WTC11 (cell line): ENCODE measurements at regions not wholly inside any gene's neighbourhood (a gene's known extent, or its start where the extent isn't known, plus 50 kb on each side); places are given as distances from the start of the nearest gene placed in this dataset.
A peak's percentile ranks its signal among the peaks of the same experiment; 100 is the strongest.

Experiments
- ATAC-seq: fragments of 200-7000 bp; cut with Tn5 transposase; 2 replicates; pipeline ENCODE4 v1.10.0; 2021; ENCODE audit warnings: mild to moderate bottlenecking, moderate library complexity
- CTCF ChIA-PET: fragments of 300-600 bp; sonication (Branson Sonifier 250); formaldehyde crosslinking; loops from one replicate; lab custom pipeline; 2021; ENCODE audit warnings: antibody characterized with exemption; lab: Charles Lee
- POLR2A ChIA-PET: fragments of 350-600 bp; sonication (Branson Sonifier 250); formaldehyde crosslinking; loops from one replicate; lab custom pipeline; 2021; ENCODE audit warnings: antibody characterized with exemption; lab: Charles Lee
- DNase-seq: peaks from one replicate; pipeline ENCODE4 v3.0.0; 2021; ENCODE audit warnings: low spot score
- H3K27ac Mint-ChIP-seq: 2 replicates; pipeline ENCODE4 v1.8.0; 2021; ENCODE audit warnings: mixed read lengths
- H3K27me3 Mint-ChIP-seq: 2 replicates; pipeline ENCODE4 v1.8.0; 2021; ENCODE audit warnings: low read depth, mild to moderate bottlenecking, moderate library complexity, mixed read lengths
- H3K36me3 Mint-ChIP-seq: 2 replicates; pipeline ENCODE4 v1.8.0; 2021; ENCODE audit warnings: mixed read lengths
- H3K4me1 Mint-ChIP-seq: 2 replicates; pipeline ENCODE4 v1.8.0; 2022; ENCODE audit warnings: mixed read lengths
- H3K4me3 Mint-ChIP-seq: 2 replicates; pipeline ENCODE4 v1.8.0; 2021; ENCODE audit warnings: mild to moderate bottlenecking, moderate library complexity, mixed read lengths
- H3K9me3 Mint-ChIP-seq: 2 replicates; pipeline ENCODE4 v1.8.0; 2021; ENCODE audit warnings: mixed read lengths
- AFF4 ChIP-seq: sonication (generic); formaldehyde crosslinking; IDR thresholded peaks from 2 replicates; pipeline ENCODE4 v1.8.1; 2023; ENCODE audit warnings: mild to moderate bottlenecking, missing genetic modification reagents, borderline replicate concordance
- ATF1 ChIP-seq: sonication (generic); formaldehyde crosslinking; IDR thresholded peaks from 2 replicates; pipeline ENCODE4 v1.8.1; 2023; ENCODE audit warnings: mild to moderate bottlenecking, moderate library complexity, missing genetic modification reagents
- CTCF ChIP-seq: fragments of 200-600 bp; IDR thresholded peaks from 2 replicates; pipeline ENCODE4 v1.8.0; 2022; ENCODE audit warnings: antibody characterized with exemption
- EMX1 ChIP-seq: fragments of 250-450 bp; sonication (Bioruptor Pico); IDR thresholded peaks from 2 replicates; pipeline ENCODE4 v1.8.0; 2021; ENCODE audit warnings: mild to moderate bottlenecking
- KAT7 ChIP-seq: sonication (generic); formaldehyde crosslinking; IDR thresholded peaks from 2 replicates; pipeline ENCODE4 v1.8.1; 2023; ENCODE audit warnings: missing genetic modification reagents, mild to moderate bottlenecking, borderline replicate concordance
- NFYB ChIP-seq: sonication (generic); formaldehyde crosslinking; conservative IDR thresholded peaks from 2 replicates; pipeline ENCODE4 v1.8.0; 2022; ENCODE audit warnings: low read depth, missing genetic modification reagents
- RELA ChIP-seq: sonication (generic); formaldehyde crosslinking; IDR thresholded peaks from 2 replicates; pipeline ENCODE4 v1.8.1; 2022; ENCODE audit warnings: missing genetic modification reagents, mild to moderate bottlenecking, borderline replicate concordance
- ZNF281 ChIP-seq: sonication (generic); formaldehyde crosslinking; IDR thresholded peaks from 2 replicates; pipeline ENCODE4 v1.8.0; 2023; ENCODE audit warnings: mild to moderate bottlenecking, missing genetic modification reagents
- ZSCAN18 ChIP-seq: fragments of 250-450 bp; sonication (Bioruptor Pico); IDR thresholded peaks from 2 replicates; pipeline ENCODE4 v2.1.2; 2022; ENCODE audit warnings: mild to moderate bottlenecking, moderate library complexity
- TF ChIP-seq, protein P1 (sequence below): sonication (generic); formaldehyde crosslinking; IDR thresholded peaks from 2 replicates; pipeline ENCODE4 v1.8.0; 2023; ENCODE audit warnings: missing genetic modification reagents, mild to moderate bottlenecking, borderline replicate concordance

DNA sequence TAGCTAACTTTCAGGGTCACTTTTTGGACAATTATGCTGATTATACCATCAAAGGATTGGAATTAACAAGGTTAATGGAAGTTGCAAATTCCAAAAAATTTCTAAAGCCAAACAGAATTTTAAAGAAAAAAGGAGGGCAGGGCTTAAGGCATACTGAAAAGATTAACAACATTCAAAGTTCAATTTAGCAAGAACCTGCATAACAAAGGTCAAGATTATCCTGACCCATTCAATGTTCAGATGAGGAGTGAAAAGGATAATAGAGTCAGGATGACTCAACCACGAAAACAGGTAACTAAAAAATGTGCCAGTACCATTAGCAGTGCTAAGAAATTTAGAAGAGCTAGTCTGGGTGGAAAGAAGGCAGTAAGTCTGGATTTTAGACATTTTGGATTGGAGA lies 139.8 kb upstream of the HNMT start:
- ATAC-seq (peak; percentile 35; the same call in 1 of the 2 replicates), DNase-seq (no peak)
- peaks cover 5% of the 10 kb centered on the region; the same call in 1 of the 2 replicates for H3K27me3 Mint-ChIP-seq
- no peak overlapping the region for H3K4me3 Mint-ChIP-seq
- H3K9me3 Mint-ChIP-seq: peaks cover 14% of the 10 kb centered on the region
- peaks cover 39% of the 10 kb centered on the region for H3K4me1 Mint-ChIP-seq
- peaks cover 3% of the 10 kb centered on the region; the same call in 1 of the 2 replicates for H3K36me3 Mint-ChIP-seq
- ChIA-PET POLR2A (no interaction called here), CTCF (interaction anchor here (1.0 kb wide), 1 partner anchor 14 kb away, joined by 4 read pairs; no protein-coding TSS in a partner anchor)
- no peak overlapping the region for H3K27ac Mint-ChIP-seq
- no peak for TF ChIP-seq CTCF
- TF ChIP-seq, all 79 proteins: peak for 0

DNA sequence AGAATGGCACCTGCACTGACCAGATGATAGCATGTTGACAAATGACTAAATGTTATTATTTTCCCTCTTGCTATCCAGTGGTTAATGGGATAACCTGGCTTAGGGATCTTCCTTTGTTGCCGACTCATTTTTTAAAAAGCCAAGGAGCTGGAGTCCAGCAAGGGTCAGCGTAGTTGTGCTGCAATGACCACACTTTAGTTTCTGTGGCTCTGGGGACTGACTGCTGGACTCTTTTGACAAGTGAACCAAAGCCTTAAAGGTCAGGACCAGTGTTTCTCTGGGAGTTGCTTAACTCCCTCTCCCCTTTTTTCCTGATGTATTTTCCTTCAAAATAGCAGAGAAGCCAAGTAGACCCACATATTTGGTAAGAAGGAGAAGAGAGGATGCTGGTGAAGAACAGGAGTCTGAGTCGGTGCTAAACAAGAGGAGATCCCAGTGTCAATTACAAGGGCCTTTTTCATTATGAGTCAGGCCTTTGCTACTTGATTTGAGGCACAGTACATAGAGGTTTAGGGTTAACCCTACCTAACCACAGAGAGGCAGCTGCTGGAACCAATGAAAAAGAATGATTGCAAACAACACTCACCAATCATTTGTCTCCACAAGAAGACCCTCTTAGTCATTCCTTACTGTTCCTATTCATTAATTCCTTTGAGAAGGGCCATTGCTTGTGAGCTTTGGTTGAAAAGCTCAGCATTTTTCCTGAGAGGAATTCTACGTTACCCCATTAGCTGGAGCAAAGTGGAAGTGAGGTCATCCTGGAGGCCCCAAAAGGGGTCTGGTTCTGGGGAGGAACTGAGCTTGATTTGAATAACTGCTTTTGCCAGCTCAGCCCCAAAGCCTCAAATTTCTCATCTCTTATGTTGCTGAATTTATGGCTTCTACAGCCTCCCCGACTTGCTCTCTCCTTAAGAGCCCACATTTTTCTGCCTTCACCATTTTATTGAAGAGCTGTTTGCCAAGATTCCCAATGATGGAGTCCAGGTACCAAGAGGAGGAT lies 137.6 kb upstream of the HNMT start:
- ATAC-seq (no peak), DNase-seq (no peak)
- TF ChIP-seq NFYB (CRISPR knock-in tag) (no peak), ATF1 (CRISPR knock-in tag) (no peak), EMX1 (CRISPR knock-in tag) (no peak), ZSCAN18 (no peak), KAT7 (CRISPR knock-in tag) (no peak)
- TF ChIP-seq, protein P1, sequence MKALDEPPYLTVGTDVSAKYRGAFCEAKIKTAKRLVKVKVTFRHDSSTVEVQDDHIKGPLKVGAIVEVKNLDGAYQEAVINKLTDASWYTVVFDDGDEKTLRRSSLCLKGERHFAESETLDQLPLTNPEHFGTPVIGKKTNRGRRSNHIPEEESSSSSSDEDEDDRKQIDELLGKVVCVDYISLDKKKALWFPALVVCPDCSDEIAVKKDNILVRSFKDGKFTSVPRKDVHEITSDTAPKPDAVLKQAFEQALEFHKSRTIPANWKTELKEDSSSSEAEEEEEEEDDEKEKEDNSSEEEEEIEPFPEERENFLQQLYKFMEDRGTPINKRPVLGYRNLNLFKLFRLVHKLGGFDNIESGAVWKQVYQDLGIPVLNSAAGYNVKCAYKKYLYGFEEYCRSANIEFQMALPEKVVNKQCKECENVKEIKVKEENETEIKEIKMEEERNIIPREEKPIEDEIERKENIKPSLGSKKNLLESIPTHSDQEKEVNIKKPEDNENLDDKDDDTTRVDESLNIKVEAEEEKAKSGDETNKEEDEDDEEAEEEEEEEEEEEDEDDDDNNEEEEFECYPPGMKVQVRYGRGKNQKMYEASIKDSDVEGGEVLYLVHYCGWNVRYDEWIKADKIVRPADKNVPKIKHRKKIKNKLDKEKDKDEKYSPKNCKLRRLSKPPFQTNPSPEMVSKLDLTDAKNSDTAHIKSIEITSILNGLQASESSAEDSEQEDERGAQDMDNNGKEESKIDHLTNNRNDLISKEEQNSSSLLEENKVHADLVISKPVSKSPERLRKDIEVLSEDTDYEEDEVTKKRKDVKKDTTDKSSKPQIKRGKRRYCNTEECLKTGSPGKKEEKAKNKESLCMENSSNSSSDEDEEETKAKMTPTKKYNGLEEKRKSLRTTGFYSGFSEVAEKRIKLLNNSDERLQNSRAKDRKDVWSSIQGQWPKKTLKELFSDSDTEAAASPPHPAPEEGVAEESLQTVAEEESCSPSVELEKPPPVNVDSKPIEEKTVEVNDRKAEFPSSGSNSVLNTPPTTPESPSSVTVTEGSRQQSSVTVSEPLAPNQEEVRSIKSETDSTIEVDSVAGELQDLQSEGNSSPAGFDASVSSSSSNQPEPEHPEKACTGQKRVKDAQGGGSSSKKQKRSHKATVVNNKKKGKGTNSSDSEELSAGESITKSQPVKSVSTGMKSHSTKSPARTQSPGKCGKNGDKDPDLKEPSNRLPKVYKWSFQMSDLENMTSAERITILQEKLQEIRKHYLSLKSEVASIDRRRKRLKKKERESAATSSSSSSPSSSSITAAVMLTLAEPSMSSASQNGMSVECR (CRISPR knock-in tag): no peak
- Mint-ChIP-seq H3K27me3 (peaks cover 5% of the 10 kb centered on the region; the same call in 1 of the 2 replicates), H3K27ac (no peak overlapping the region), H3K4me3 (no peak overlapping the region), H3K9me3 (peaks cover 10% of the 10 kb centered on the region), H3K36me3 (peaks cover 3% of the 10 kb centered on the region; the same call in 1 of the 2 replicates), H3K4me1 (peaks cover 46% of the 10 kb centered on the region)
- CTCF ChIA-PET: no interaction called here
- POLR2A ChIA-PET: no interaction called here

DNA sequence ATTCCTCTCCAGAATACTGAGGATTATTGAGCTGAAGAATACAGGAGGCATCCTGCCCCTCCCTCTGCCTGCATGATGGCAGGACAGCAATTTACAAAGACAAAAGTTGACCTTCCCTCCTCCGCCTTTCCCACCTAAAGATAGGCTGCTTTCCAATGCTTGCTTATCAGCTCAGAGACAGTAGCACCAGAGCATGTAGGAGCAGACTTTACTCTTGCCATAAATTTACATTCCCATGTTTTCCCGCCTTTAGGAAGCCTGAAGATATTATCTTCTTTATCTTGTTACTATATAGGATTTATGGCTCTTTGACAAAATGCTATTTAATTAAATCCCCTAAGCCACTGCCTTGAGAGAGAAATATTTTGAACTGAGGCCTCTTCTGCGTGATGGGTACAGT lies 135.6 kb upstream of the HNMT start:
- H3K27ac Mint-ChIP-seq: peak overlapping the region; percentile 52; the same call in 1 of the 2 replicates
- ATAC-seq (peak; percentile 58), DNase-seq (no peak)
- H3K9me3 Mint-ChIP-seq: peaks cover 10% of the 10 kb centered on the region
- no peak overlapping the region for H3K4me3 Mint-ChIP-seq
- CTCF ChIA-PET: interaction anchor here (1.1 kb wide), 1 partner anchor 9 kb away, joined by 5 read pairs; no protein-coding TSS in a partner anchor
- peaks cover 52% of the 10 kb centered on the region for H3K4me1 Mint-ChIP-seq
- POLR2A ChIA-PET: interaction anchor here (0.6 kb wide), 1 partner anchor 320 kb away, joined by 3 read pairs; no protein-coding TSS in a partner anchor
- H3K36me3 Mint-ChIP-seq: peaks cover 3% of the 10 kb centered on the region; the same call in 1 of the 2 replicates
- H3K27me3 Mint-ChIP-seq: peaks cover 5% of the 10 kb centered on the region; the same call in 1 of the 2 replicates
- TF ChIP-seq RELA (no peak), AFF4 (CRISPR knock-in tag) (no peak), ZNF281 (no peak)
